ENCODE measurements at regions not wholly inside any gene's neighbourhood (a gene's known extent, or its start where the extent isn't known, plus 50 kb on each side); places are given as distances from the start of the nearest gene placed in this dataset.

DNA sequence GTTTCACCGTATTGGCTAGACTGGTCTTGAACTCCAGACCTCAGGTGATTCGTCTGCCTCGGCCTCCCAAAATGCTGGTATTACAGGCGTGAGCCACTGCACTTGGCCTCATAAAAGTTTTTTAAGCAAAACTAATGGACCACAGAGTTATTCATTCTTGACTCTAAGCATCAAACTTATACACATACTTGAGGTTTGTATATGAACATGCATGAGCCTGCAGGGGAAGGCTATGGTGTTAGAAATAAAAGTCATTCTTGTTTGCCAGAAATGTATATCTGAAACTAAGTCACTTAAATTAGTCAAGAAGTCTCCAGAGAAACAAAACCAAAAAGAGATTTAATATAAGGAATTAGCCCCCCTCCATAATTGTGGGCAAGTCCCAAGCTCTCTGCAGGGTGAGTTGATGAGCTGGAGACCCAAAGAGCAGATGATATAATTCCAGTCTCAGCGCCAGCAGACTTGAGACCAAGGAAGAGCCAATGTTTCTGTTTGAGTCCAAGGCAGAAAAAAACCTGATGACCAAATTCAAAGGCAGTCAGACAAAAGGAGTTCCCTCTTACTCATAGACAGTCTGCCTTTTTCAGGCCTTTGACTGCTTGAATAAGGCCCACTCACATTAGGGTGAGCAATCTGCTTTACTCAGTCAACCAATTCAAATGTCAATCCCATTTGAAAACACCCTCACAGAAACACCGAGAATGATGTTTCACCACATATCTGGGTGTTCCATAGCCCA, 69.0 kb upstream of the DSG1 start:
- TF ChIP-seq SNAI2 (CRISPR knock-in tag; IDR thresholded peaks at IDR 0.05) (no peak), ZNF565 (CRISPR knock-in tag; conservative IDR thresholded peaks at IDR 0.05; ENCODE audit: low read depth) (no peak)

All from SK-N-SH treated with all-trans-retinoic acid at 6 μM for 48 hours (cell line).